DMS53 treated with DMSO at 0.1 percent for 48 hours (cell line): ENCODE measurements at regions not wholly inside any gene's neighbourhood (a gene's known extent, or its start where the extent isn't known, plus 50 kb on each side); places are given as distances from the start of the nearest gene placed in this dataset.
"Not testable (repeated sequence)": the region's sequence is repeated elsewhere in the genome, so short reads cannot be mapped to it uniquely, and the experiment has no call there.

Experiments
- DNase-seq: peaks from one replicate; lab custom pipeline; 2025; ENCODE audit not compliant: unreplicated experiment; lab: John Stamatoyannopoulos, UW

GRCh38 chr12:105622846-105623736 lies 292.6 kb downstream of the C12orf75 start:
- no peak for DNase-seq

DNA sequence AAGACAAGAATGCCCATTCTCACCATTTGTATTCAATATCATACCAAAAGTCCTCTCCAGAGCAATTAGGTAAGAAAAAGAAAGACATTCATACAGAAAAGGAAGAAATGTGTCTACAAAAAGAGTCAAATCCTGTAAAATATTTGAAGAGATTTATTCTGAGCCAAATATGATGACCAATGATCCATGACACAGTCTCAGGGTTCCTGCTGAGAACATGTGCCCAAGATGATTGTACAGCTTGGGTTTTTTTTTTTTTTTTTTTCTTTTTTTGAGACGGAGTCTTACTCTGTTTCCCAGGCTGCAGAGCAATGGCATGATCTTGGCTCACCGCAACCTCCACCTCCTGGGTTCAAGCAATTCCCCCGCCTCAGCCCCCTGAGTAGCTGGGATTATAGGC lies 296.2 kb downstream of the C12orf75 start:
- no peak for DNase-seq

GRCh38 chr12:105637470-105637869 lies 307.0 kb downstream of the C12orf75 start:
- DNase-seq = no peak

DNA sequence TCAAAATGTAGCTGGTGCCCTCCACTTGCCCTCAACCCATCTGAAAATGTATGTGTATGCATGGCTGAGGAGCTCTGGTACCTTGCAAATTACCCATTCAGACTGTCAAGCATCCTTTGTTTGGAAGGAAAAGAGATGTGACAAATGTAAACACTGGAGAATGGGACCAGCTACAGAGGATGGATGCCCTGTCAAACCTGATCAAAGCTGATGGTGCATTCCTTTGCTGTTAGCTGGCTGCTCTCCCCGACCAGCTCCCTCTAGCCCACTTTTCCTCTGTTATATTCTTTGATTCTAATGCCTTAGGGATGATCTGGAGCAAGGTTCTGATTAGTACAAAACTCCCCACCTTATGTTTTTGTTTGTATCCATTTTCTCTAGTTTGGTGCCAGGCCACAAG lies 310.3 kb downstream of the C12orf75 start:
- no peak for DNase-seq

GRCh38 chr12:105641749-105642148 lies 311.3 kb downstream of the C12orf75 start:
- no peak for DNase-seq

GRCh38 chr12:105644770-105645169 lies 314.3 kb downstream of the C12orf75 start:
- no peak for DNase-seq

GRCh38 chr12:105654606-105655005 lies 324.1 kb downstream of the C12orf75 start:
- DNase-seq = no peak

DNA sequence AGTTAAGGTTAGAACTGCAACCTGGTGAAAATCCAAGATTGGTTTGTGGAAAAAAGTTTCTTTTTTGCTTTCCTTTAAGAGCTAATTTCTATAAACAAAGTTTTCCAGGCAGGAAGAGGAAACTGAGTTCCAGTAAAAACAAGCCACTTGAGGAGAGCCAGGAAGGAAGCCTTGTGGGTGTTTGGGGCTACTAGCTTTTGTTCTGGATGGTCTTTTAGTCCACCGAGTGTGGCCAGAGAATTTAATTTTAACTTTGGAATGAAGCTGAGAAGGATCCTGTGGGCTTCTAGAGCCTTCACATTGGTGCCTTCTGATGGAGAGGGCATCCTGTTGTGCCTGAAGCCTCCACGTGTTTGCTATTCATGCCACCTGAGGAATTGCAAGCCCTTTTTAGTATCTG lies 327.9 kb downstream of the C12orf75 start:
- DNase-seq = no peak

GRCh38 chr12:105659355-105660075 lies 329.0 kb downstream of the C12orf75 start:
- no peak for DNase-seq

GRCh38 chr12:105664765-105665164 lies 334.3 kb downstream of the C12orf75 start:
- not testable (repeated sequence) for DNase-seq

GRCh38 chr12:105665366-105665765 lies 334.9 kb downstream of the C12orf75 start:
- DNase-seq = no peak

DNA sequence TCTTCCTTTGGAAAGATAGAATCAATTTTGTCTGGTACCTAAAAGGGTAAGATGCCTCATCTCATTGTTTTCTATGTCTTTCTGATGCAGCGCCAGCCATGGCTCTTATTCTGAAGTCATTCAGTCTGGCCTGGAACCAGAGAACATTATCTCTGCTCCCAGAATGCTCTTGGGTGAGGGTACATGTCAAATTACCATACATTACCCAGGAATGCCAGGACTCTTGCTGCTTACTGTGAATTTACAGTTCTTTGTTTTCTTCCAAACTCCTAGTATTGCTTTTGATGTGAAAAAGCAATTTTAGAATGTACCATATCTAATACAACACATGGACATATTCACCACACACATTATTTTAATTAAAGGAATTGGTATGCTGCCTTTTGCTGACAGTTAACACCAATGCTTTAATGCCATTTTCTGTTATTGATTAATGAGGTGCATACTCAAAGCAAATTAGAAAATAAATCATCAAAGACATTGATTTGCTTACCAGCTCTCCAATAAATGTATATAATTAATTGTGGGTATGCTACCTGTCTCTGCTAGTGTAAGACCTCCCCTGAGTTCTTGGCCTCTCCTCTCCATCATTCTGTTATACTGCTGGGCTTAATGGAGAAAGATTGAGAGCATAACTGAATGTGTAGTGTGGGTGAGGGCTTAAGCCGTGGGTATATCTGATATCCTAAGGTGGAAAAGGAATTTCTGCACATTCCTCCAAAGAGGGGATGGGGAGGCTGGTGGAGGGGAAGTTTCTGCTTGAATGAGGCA lies 337.7 kb downstream of the C12orf75 start:
- DNase-seq = no peak

DNA sequence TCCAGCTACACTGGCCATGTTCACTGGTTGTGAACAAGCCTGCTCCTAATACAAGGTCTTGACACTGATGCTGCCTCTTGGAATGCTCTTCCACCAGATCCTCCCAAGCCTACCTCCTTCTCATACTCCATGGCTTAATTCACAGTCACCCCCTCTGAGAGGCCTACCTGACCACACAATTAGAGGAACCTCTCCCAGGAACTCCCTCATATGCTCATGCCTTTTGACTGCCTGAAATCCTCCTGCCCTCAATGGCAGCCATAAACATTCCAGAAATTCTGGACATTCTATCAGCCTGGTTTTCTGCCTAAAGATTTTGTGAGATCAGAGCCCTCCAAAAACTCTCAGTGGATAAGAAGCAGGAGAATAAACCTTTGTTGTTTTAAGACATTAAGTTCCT lies 340.2 kb downstream of the C12orf75 start:
- no peak for DNase-seq

GRCh38 chr12:105671720-105672119 lies 341.2 kb downstream of the C12orf75 start:
- no peak for DNase-seq

GRCh38 chr12:105672121-105672975 lies 341.9 kb downstream of the C12orf75 start:
- no peak for DNase-seq

DNA sequence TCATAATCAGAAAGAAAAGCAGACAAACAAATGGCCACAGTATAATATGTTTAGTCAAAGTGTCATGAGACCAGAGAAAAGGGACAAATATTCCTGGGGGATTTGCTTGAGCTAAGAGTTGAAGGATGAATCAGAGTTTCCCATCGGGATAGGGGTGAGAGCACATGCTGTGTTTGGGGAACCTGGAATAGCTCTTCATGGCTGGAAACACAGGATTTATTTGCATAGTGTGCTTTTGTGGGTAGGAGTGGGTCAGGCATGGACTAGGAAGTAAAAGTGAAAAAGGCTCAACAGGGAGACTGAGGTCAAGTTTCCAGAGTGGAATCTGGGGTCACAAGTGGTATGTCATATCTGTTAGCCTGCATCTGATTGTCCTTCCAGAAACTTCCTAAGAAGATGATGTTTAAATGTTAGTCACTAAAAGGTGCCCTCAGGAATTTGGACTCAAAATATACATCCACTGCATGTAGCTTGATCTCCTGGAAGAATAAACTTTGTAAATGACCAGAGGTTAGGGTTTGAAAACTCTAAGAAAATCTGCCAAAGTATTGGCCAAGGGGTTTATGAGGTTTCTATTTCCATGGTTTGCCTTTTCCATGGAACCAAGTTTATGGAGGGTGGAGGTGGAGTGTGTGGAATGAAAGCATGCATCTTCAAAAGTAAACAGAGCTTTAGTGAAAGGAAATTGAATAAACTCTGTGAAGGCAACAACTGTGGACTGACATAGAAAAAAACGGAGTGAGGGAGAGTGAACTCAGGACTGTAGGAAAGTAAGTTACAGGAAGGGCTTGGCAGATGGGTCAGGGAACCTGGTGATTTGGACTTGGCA lies 344.6 kb downstream of the C12orf75 start:
- DNase-seq = no peak

DNA sequence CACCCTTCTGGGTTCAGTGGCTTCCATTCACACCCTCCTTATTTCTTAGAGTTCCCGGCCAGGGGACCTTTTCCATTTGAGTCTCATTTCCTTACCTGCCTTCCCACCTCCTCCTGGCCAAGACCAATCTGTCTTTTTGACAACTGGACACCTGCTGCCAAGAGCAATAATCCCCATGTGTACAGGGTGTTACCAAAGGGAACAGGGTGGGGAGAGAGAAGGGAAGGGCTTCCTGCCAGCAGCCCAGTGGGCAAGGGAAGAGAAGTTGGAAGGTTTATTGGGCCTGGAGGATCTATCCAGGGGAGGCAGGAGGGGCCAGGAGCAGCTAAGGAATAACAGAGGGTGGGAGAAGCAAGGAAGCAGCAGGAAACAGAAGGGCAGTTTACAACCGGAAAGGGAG lies 346.2 kb downstream of the C12orf75 start:
- no peak for DNase-seq

DNA sequence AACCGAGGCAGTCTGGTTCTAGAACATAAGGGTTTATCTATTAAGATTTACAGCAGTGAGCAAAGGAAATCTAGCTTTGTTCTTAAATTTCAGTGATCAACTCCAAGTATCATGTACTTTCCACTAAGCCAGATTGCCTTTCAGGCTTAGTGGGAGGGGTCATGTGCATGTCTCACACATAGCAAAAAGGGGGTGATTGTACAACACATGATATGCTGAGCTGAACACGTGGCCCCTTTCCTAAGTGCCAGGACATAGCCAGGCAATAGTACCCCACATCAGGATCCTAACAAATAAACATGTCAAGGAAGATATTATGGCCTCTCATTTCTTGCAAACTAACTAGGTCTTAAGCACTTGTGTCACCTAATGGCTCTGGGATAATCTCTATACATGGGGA lies 347.2 kb downstream of the C12orf75 start:
- DNase-seq = no peak

DNA sequence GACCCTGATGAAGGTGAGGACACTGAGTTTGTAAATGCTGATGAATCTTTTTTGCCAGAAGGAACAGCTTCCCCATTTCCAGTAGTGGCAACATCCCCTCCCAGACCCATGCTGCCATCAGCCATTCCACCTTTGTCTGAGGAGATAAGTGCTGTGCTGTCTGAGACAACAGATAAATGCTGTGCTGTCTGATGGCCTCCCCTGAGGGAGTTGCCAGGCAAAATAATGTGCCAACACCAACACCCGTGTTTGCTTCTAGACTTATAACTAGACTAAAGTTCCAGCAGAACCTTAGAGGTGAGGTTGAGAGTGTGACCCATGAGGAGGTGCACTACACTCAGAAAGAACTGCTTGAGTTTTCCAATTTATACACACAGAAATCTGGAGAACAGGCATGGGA lies 349.5 kb downstream of the C12orf75 start:
- DNase-seq = no peak

DNA sequence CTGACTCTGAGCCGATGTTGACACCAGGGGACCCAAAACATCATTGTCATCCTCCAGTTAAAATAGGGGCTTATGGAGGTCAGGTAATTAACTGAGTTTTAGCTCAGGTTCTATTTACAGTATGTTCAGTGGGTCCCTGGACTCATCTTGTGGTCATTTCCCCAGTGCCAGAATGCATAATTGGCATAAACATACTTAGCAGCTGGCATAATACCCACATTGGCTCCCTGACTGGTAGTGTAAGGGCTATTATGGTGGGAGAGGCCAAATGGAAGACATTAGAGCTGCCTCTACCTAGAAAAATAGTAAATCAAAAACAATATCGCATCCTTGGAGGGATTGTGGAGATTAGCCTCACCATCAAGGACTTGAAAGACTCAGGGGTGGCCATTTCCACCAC lies 350.9 kb downstream of the C12orf75 start:
- DNase-seq = no peak
